GM12878 (cell line): ENCODE measurements at regions not wholly inside any gene's neighbourhood (a gene's known extent, or its start where the extent isn't known, plus 50 kb on each side); places are given as distances from the start of the nearest gene placed in this dataset.

Experiments
- ATAC-seq: fragments of 200-7000 bp; cut with Tn5 transposase; 3 replicates; pipeline ENCODE4 v1.9.1; 2020; ENCODE audit warnings: mild to moderate bottlenecking, moderate library complexity
- BruUV-seq: library from RNA; stranded (reverse); fragments of 400-500 nt; replicated peaks from 2 replicates; lab custom pipeline; 2021; lab: Mats Ljungman, UMichigan
- CTCF ChIA-PET: fragments of 300-600 bp; sonication (Branson Sonifier 250); formaldehyde crosslinking; extraction: SDS; loops from one replicate; lab custom pipeline; 2021; ENCODE audit warnings: inconsistent platforms; lab: Yijun Ruan, JAX
- POLR2A ChIA-PET: fragments of 350-600 bp; formaldehyde crosslinking; extraction: SDS; loops from one replicate; lab custom pipeline; 2021; ENCODE audit warnings: inconsistent platforms; lab: Charles Lee
- RAD21 ChIA-PET: fragments of 300-600 bp; sonication (Branson Sonifier 250); formaldehyde crosslinking; loops from one replicate; lab custom pipeline; 2023; ENCODE audit warnings: antibody characterized with exemption; ENCODE audit not compliant: unreplicated experiment; lab: Charles Lee
- SMC1A ChIA-PET: fragments of 300-600 bp; sonication (Branson Sonifier 250); formaldehyde crosslinking; loops from one replicate; lab custom pipeline; 2023; ENCODE audit not compliant: unreplicated experiment, uncharacterized antibody; lab: Charles Lee
- DNase-seq: peaks from one replicate; pipeline ENCODE4 v3.0.0-alpha.2; 2011; ENCODE audit warnings: low read depth, low spot score
- FAIRE-seq: peaks from 3 replicates; lab custom pipeline; 2011; peaks lifted over from hg19 to GRCh38; lab: Jason Lieb, UNC
- H2AFZ ChIP-seq: 2 replicates; pipeline ENCODE4 v1.6.0; 2011; ENCODE audit warnings: low read depth, low read length, control low read depth; ENCODE audit not compliant: control insufficient read depth
- H3K27ac ChIP-seq: 2 replicates; pipeline ENCODE4 v1.5.1; 2011; ENCODE audit warnings: control low read depth; ENCODE audit not compliant: control insufficient read depth, insufficient read depth
- H3K27me3 ChIP-seq, 2 experiments: replicated peaks in 1 of 2; 2 replicates each; pipeline versions ENCODE4 v1.6.0 to v1.6.1; 2011; ENCODE audit warnings: low read length in 1 of 2; ENCODE audit not compliant: control insufficient read depth in 2 of 2, insufficient read depth in 2 of 2
- H3K36me3 ChIP-seq, 2 experiments: 2 replicates each; pipeline ENCODE4 v1.5.1; 2011; ENCODE audit warnings: low read length in 1 of 2; ENCODE audit not compliant: control insufficient read depth in 2 of 2, insufficient read depth in 2 of 2
- H3K4me1 ChIP-seq: 2 replicates; pipeline ENCODE4 v1.6.1; 2011; ENCODE audit warnings: mild to moderate bottlenecking, low read length, moderate library complexity, mixed read lengths; ENCODE audit not compliant: control insufficient read depth, insufficient read depth
- H3K4me2 ChIP-seq: 2 replicates; pipeline ENCODE4 v1.6.0; 2011; ENCODE audit warnings: control low read depth; ENCODE audit not compliant: control insufficient read depth, insufficient read depth
- H3K4me3 ChIP-seq: fragments of 200-600 bp; sonication (generic); 2 replicates; pipeline ENCODE4 v1.5.1; 2016
- H3K79me2 ChIP-seq: 2 replicates; pipeline ENCODE4 v1.6.0; 2011; ENCODE audit warnings: low read length; ENCODE audit not compliant: control insufficient read depth, insufficient read depth
- H3K9ac ChIP-seq: 2 replicates; pipeline ENCODE4 v1.8.0; 2011; ENCODE audit warnings: low read length, control low read depth, mixed read lengths; ENCODE audit not compliant: control insufficient read depth, insufficient read depth
- H3K9me3 ChIP-seq: replicated peaks from 3 replicates; pipeline ENCODE4 v1.5.1; 2011; ENCODE audit warnings: mild to moderate bottlenecking, low read length; ENCODE audit not compliant: control insufficient read depth, insufficient read depth
- H4K20me1 ChIP-seq: 2 replicates; pipeline ENCODE4 v1.6.0; 2011; ENCODE audit not compliant: control insufficient read depth, insufficient read depth
- ASH2L ChIP-seq: fragments of 300-600, 200-600 bp; sonication (generic); IDR thresholded peaks from 2 replicates; pipeline ENCODE4 v1.6.1; 2017; ENCODE audit warnings: low read depth, mild to moderate bottlenecking, borderline replicate concordance
- EED ChIP-seq: sonication (generic); IDR thresholded peaks from 2 replicates; pipeline ENCODE4 v1.6.1; 2016; ENCODE audit warnings: antibody characterized with exemption, low read depth
- SMAD1 ChIP-seq: fragments of 450-650 bp; IDR thresholded peaks from 2 replicates; pipeline ENCODE4 v1.6.1; 2018; ENCODE audit warnings: mild to moderate bottlenecking, low read depth; ENCODE audit not compliant: partially characterized antibody
- TAF1 ChIP-seq: IDR thresholded peaks from 2 replicates; pipeline ENCODE4 v1.6.1; 2011; ENCODE audit warnings: mild to moderate bottlenecking, low read depth, low read length, borderline replicate concordance
- ZBTB4 ChIP-seq: fragments of 450-650 bp; formaldehyde crosslinking; IDR thresholded peaks from 2 replicates; pipeline ENCODE4 v1.4.0; 2022; ENCODE audit warnings: mild to moderate bottlenecking, moderate library complexity
- ZSCAN29 ChIP-seq: fragments of 450-650 bp; IDR thresholded peaks from 2 replicates; pipeline ENCODE4 v1.6.1; 2017; ENCODE audit warnings: mild to moderate bottlenecking, moderate library complexity
- WGBS: methylation state at CpG from one replicate; pipeline ENCODE4 v1.1.6; 2016; ENCODE audit warnings: low lambda C conversion rate; ENCODE audit not compliant: insufficient replicate concordance, insufficient coverage; ENCODE audit errors: missing lambda C conversion rate; 5-methylcytosine and 5-hydroxymethylcytosine counted together
- in situ Hi-C: fragments of 300-500 bp; cut with MboI; formaldehyde crosslinking; loops from 9 replicates; pipeline ENCODE4 v1.14.3; 2018; ENCODE audit warnings: mixed read lengths
- intact Hi-C: fragments of 100-400 bp; cut with micrococcal nuclease; formaldehyde crosslinking; loops from one replicate; pipeline ENCODE4 v1.14.2; 2022; ENCODE audit not compliant: unreplicated experiment

- Histone ChIP-seq H3K79me2 (no peaks in the 10 kb centered on the region), H3K36me3 (no peaks in the 10 kb centered on the region), H3K27me3 (no peaks in the 10 kb centered on the region; a peak in 2 of 4 replicates), H3K4me3 (no peak overlapping the region), H3K4me2 (no peak overlapping the region), H3K9me3 (no peaks in the 10 kb centered on the region), H3K4me1 (no peaks in the 10 kb centered on the region), H3K27ac (no peak overlapping the region), H3K9ac (no peak overlapping the region), H2AFZ (no peak overlapping the region), H4K20me1 (no peaks in the 10 kb centered on the region)
- intact Hi-C loops = no loop called here
- TF ChIP-seq ASH2L = no peak
- TF ChIP-seq SMAD1 = no peak
- no peak for TF ChIP-seq ZBTB4 (CRISPR knock-in tag)
- TF ChIP-seq TAF1 = no peak
- TF ChIP-seq ZSCAN29 = no peak
- no peak for TF ChIP-seq EED
- in situ Hi-C loops = no loop called here
- ATAC-seq = no peak
- ChIA-PET RAD21 (no interaction called here), POLR2A (no interaction called here), SMC1A (no interaction called here), CTCF (interaction anchor here (0.6 kb wide), 1 partner anchor 324 kb away, joined by 3 read pairs; no protein-coding TSS in a partner anchor)
- BruUV-seq = no TSS peak
- no peak for DNase-seq
- 89% methylated on average over 4 of the region's 4 CpGs for WGBS
- no peak for FAIRE-seq
These were observed 89.7 kb upstream of the KCNAB1 start for GRCh38 chr3:156030723-156031122.
